Central memory CD8-positive, alpha-beta T cell (primary cell): ENCODE measurements at regions not wholly inside any gene's neighbourhood (a gene's known extent, or its start where the extent isn't known, plus 50 kb on each side); places are given as distances from the start of the nearest gene placed in this dataset.

Source experiments
- ATAC-seq: fragments of 150-1000 bp; cut with Tn5 transposase; replicated peaks from 2 replicates; pipeline ENCODE4 v1.10.0; 2022; ENCODE audit warnings: mild to moderate bottlenecking, moderate FRiP score, moderate number of reproducible peaks; ENCODE audit not compliant: poor library complexity, severe bottlenecking; ENCODE audit errors: extremely low read depth
- DNase-seq, 2 donors: peaks; one replicate each; pipeline ENCODE4 v3.0.0; 2021; ENCODE audit warnings: low spot score in 2 of 2
- H3K27ac Mint-ChIP-seq: one replicate; pipeline ENCODE4 v1.8.0; 2022; ENCODE audit warnings: low read depth, mild to moderate bottlenecking, moderate library complexity, mixed read lengths
- H3K27me3 Mint-ChIP-seq: one replicate; pipeline ENCODE4 v1.8.0; 2022; ENCODE audit warnings: mixed read lengths
- H3K36me3 Mint-ChIP-seq: one replicate; pipeline ENCODE4 v1.8.0; 2022; ENCODE audit warnings: mild to moderate bottlenecking, moderate library complexity, mixed read lengths; ENCODE audit not compliant: insufficient read depth
- H3K4me1 Mint-ChIP-seq: one replicate; pipeline ENCODE4 v1.8.0; 2022; ENCODE audit warnings: mixed read lengths
- H3K4me3 Mint-ChIP-seq: one replicate; pipeline ENCODE4 v1.8.0; 2022; ENCODE audit warnings: mild to moderate bottlenecking, moderate library complexity, mixed read lengths
- H3K9me3 Mint-ChIP-seq: one replicate; pipeline ENCODE4 v1.8.0; 2022; ENCODE audit warnings: mixed read lengths

DNA sequence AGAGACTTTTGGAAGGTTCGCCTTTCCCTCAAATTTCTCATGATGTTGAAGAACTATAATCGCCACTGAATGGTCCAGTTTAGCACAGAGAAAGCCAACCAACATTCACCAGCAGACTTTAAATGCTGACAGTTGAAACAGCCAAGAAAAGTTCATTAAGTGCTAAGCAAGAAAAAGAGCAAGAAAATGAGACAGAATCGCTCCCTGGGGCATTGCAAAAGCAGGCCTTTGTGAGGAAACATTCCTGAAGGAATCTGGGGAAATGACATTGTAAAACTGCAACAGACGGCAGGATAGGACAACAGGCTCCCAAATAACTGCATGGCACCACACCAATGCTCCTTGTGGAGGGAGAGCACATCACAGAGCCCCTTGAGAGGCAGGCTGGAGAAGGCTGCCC, 269.3 kb upstream of the ID2 start:
- H3K9me3 Mint-ChIP-seq: no peaks in the 10 kb centered on the region
- H3K27me3 Mint-ChIP-seq: no peaks in the 10 kb centered on the region
- H3K4me3 Mint-ChIP-seq: no peak overlapping the region
- H3K4me1 Mint-ChIP-seq: peaks cover 11% of the 10 kb centered on the region
- H3K36me3 Mint-ChIP-seq: no peaks in the 10 kb centered on the region
- no peak for DNase-seq
- H3K27ac Mint-ChIP-seq: no peak overlapping the region
- ATAC-seq: no peak

DNA sequence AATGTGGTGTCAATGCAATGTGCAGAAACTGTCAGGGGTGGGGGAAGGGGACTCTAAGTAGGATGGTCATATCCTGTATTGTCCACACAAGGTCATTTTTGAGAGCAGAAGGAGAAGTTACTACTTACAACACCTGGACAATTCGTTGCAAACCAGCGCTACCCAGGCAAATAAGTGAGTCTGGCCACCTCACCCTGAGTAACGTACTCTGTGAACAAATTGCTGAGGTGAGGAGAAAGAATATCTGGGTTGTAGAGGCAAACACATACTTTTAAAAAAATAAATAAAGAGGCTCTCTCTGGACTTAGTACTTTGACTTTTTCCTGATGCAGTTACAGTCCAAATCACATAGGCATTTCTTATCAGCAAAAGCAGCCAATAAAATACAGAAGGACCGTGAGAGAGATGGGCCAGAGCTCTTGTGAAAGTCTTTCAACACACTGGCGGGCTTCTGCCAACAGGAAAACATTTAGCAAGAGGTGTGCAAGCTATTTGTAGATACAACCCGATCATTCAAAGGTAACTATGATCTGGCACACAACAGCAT, 268.2 kb upstream of the ID2 start:
- no peak for DNase-seq
- Mint-ChIP-seq H3K36me3 (no peaks in the 10 kb centered on the region), H3K9me3 (no peaks in the 10 kb centered on the region), H3K27ac (no peak overlapping the region), H3K4me3 (no peak overlapping the region), H3K27me3 (no peaks in the 10 kb centered on the region), H3K4me1 (peaks cover 8% of the 10 kb centered on the region)
- ATAC-seq: no peak

DNA sequence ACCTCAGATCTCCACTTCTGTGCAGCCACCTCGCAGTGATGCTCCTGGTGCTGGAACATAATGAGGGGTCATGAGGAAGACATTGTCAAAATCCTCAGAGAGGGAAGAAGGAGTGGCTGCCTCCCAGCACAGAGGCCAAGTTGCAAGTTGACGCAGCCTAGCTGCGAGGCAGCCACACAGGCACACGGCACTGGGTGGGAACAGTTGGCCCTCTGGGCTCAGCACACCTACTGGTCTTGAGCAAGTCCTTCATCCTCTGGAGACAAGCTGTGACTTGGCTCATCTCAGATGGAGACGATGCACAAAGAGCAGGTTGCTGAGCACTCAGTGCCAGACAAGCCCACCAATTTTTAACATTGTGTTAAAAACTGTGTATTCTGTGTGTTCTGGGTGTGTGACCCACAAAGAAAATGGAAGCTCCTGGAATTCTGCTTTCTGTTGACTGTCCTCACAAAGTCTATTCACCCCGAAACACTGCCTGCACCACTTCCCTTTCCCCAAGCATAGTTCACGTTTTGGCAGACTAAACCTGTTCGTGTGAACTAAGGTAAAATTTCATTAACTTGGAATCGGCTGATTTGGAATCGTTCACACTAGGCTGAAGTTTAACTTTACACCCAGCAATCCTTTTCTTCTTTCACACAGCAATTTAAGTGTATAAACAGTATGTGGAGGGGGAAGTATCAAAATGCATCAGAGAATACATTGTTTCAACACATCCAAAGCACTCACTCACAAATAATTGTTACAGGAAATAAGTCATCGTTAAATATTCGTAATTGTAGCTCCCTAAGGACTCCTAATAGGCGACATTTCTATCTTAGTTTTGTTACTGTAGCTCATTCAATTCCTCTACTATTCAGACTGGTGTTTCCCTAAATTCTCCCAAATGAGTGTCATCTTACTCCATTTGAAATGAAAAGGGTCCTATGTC, 266.6 kb upstream of the ID2 start:
- Mint-ChIP-seq H3K9me3 (no peaks in the 10 kb centered on the region), H3K27me3 (no peaks in the 10 kb centered on the region), H3K4me3 (no peak overlapping the region), H3K36me3 (no peaks in the 10 kb centered on the region), H3K27ac (no peak overlapping the region), H3K4me1 (no peaks in the 10 kb centered on the region)
- ATAC-seq (no peak), DNase-seq (no peak)

DNA sequence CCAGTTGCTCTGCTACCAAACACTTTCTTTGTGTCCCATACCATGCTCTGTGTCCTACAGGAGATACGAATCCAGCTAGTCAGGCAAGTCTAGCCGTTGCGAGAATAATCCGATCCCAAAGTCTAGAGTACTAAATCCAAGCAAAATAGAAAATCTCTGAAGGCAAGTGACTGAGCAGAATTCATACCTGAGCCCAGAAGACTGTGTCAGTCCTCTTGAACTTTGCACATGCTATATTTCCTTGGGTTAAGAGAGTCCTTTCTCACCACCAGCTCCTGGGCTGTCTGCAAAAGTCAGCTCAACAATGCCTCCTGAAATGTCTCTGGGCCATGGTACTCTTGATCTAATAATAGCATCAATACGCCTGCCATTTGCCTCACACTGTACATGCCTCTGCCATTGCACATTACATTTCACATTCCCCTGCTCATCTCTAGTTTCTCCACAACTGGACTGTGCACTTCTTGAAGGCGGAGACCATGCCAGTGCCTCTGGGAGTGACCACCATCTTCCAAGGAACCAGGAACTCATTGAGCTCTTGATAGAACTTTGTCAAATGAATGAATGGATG, 265.8 kb upstream of the ID2 start:
- H3K27me3 Mint-ChIP-seq: no peaks in the 10 kb centered on the region
- no peak for DNase-seq
- H3K27ac Mint-ChIP-seq: no peak overlapping the region
- no peaks in the 10 kb centered on the region for H3K4me1 Mint-ChIP-seq
- no peak overlapping the region for H3K4me3 Mint-ChIP-seq
- no peaks in the 10 kb centered on the region for H3K36me3 Mint-ChIP-seq
- ATAC-seq: no peak
- no peaks in the 10 kb centered on the region for H3K9me3 Mint-ChIP-seq

DNA sequence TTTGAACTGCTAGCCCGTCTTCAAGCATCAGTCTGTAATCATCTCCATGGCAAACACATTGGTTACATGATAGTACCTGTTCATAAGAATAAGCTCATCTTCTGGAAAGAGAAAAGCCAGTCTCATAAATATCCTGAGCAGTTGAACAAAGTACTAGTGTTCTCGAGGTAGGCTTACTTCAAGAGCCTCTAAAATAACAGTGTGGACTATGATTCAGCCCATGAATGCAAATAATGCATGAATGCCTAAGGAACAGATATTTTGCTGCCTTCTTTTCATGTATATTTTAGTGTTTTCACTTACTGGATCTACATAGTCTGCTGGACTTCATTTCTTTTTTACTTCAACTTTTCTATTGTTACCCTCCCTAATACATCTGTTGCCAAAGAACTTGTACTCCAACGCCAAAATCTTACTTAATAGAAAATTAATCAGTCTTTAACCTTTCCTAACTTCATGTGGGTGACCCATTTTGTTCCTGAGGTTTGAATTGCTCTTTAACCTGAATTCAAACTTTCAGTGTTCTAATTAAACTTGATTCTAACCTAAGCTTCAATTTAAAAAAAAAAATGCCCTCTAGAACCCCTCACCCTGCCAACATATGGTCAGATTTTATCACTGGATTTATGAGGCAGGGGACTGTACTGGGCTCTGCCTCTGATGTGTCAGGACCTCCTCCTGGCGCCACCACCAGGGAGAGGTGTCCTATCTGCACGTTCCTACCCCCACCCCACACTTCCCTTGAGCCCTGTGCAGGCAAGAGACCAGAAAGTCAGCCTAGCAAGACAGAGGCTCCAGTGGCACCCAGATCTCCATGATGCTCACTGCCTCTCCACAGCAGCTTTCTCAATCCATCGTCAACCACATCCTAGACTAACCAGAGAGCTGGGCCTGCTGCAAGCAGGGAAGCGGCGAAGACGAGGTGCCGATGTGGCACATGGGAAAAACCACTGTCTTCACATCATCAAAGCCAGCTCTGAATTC, 264.7 kb upstream of the ID2 start:
- Mint-ChIP-seq H3K4me1 (no peaks in the 10 kb centered on the region), H3K4me3 (no peak overlapping the region), H3K9me3 (no peaks in the 10 kb centered on the region), H3K36me3 (no peaks in the 10 kb centered on the region), H3K27ac (no peak overlapping the region), H3K27me3 (no peaks in the 10 kb centered on the region)
- DNase-seq: no peak
- no peak for ATAC-seq

DNA sequence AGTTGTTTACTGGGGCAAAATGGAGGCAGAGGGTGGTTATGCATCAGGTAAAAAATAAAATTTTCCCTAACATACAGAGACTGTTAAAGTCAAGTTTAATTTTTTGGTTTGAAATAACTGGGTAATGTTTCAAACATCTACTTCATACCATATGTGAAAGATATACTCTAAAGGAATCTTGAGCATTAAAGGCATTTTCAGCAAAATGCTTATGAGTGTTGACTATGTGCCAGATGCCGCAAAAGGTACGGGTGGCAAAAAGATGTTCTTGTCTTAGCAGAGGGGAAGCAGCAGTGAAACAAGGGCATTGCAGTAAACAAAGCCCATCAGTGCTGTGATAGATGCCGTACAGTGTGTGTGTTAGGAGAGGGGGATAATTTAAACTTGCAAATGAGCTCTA, 263.1 kb upstream of the ID2 start:
- no peaks in the 10 kb centered on the region for H3K9me3 Mint-ChIP-seq
- peaks cover 2% of the 10 kb centered on the region for H3K4me1 Mint-ChIP-seq
- H3K36me3 Mint-ChIP-seq: no peaks in the 10 kb centered on the region
- no peaks in the 10 kb centered on the region for H3K27me3 Mint-ChIP-seq
- ATAC-seq (no peak), DNase-seq (no peak)
- no peak overlapping the region for H3K27ac Mint-ChIP-seq
- H3K4me3 Mint-ChIP-seq: no peak overlapping the region

DNA sequence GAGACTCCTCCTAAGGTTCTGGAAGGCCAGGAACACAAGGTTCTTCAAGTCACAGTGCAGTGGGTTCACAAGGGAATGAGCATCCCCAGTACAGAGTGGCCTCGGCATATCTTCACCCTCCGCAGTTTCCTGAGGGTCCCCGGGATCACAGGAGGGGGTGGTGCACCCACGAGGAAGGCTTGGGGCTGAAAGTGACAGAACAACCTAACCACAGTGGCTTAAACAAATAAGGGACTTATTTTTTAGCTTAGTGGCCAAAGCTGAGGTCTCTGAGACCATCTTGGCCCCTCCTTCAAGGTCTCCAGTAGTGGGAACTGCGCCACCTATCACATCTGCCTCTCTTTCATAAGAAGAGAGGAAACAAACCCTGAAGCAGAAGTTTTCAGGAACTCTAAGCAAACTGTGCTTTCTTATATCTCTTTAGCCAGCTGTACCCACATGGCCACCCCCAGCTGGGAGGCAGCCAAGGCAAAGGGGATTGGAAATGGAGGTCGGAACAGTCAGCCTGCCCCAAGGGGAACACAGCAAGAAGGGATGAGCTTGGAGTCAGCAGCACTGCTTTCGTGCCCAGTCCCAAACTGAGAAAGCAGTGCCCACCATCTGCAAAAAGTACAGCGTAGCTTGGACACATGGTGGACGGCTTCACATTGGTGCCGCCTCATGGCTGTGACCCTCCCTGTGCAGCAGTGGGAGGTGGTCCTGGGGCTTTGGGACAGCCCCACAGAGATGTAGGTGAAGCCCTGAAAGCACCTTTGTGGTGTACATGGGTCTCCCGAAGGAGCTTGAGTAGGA, 260.0 kb upstream of the ID2 start:
- ATAC-seq (no peak), DNase-seq (no peak)
- Mint-ChIP-seq H3K27me3 (no peaks in the 10 kb centered on the region), H3K4me3 (no peak overlapping the region), H3K4me1 (peaks cover 32% of the 10 kb centered on the region), H3K36me3 (peaks cover 6% of the 10 kb centered on the region), H3K27ac (no peak overlapping the region), H3K9me3 (no peaks in the 10 kb centered on the region)

DNA sequence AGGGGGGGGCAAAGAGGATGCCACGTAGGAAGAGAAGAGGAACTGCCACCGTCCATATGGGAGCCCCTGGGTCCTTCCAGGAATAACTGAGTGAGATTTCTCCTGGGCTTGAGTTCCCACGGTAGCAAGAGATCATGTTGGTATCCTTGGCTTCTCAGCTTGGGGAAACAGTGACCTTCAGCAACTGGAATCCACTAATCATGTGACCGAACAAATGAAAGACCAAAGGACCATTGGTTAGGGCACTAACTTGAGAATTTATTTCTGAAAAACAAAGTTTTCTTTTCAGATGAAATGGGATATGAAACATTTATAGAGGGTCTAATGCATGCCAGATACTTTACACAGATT, 259.4 kb upstream of the ID2 start:
- Mint-ChIP-seq H3K9me3 (no peaks in the 10 kb centered on the region), H3K4me3 (no peak overlapping the region), H3K36me3 (peaks cover 6% of the 10 kb centered on the region), H3K4me1 (peaks cover 32% of the 10 kb centered on the region), H3K27ac (no peak overlapping the region), H3K27me3 (no peaks in the 10 kb centered on the region)
- ATAC-seq (no peak), DNase-seq (no peak)

DNA sequence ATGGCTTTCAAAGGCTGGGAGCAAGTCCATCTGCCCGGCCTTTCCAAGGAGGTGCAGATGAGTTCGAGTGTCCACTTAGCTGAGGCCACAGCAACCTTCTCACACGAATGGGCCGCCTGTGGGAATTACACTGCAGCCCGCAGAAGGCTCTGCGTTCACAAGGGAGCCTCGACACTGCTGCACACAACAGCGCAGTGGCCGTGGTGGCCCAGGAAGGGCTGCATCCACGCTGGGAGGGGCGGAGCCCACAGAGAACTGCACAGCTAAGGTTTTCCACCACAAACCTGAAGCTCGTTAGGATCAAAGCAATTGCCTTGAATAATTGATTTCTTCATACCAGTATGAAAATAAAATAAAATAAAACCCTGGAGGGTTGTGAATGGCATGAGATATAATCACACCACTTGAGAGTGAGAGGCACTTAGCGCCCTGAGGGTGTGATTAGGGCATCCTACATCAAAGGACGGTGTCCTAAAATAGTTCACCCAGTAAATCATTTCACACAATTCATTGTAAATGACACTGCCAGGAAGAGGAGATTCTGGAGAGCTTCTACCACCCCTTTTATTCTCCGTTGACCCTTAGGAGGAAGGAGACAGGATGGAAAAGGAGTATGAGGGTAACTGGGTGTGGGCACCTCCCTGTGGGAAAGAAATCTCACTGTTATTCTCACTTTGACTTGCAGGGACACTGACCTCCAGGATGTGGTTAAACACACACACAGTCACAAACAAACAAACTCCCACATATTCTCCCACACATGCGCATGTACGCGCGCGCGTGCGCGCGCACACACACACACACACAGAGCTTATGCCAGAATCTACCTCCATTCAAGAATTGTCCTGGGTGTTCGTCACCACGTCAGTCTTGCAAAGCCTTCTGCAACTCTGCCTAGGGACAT, 256.6 kb upstream of the ID2 start:
- Mint-ChIP-seq H3K27ac (no peak overlapping the region), H3K4me3 (peak overlapping the region; percentile 60), H3K36me3 (peaks cover 6% of the 10 kb centered on the region), H3K4me1 (peaks cover 32% of the 10 kb centered on the region), H3K27me3 (no peaks in the 10 kb centered on the region), H3K9me3 (no peaks in the 10 kb centered on the region)
- DNase-seq (peak in 1 of 2 donors; percentile 23), ATAC-seq (peak; percentile 56)

DNA sequence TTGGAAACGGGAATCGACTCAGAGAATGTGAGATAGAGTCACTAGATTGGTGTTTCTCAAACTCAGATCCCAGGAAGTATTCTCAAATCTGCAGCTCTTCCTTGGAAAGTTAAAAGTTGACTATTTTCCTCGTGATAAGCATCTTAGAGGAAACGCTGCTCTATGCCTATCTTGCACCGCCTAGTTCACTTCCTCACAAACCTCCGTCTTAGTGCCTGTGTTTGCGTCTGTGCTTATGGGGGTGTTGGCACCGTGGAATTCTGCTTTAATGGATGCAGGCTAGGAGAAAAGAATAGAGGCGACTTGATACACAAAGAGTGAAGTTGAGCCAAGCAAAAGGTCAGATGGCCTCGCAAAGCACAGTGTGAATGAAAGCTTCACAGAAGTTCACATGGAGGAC, 255.3 kb upstream of the ID2 start:
- Mint-ChIP-seq H3K27ac (no peak overlapping the region), H3K4me3 (no peak overlapping the region), H3K27me3 (no peaks in the 10 kb centered on the region), H3K9me3 (no peaks in the 10 kb centered on the region), H3K4me1 (peaks cover 32% of the 10 kb centered on the region), H3K36me3 (peaks cover 6% of the 10 kb centered on the region)
- no peak for ATAC-seq
- no peak for DNase-seq

DNA sequence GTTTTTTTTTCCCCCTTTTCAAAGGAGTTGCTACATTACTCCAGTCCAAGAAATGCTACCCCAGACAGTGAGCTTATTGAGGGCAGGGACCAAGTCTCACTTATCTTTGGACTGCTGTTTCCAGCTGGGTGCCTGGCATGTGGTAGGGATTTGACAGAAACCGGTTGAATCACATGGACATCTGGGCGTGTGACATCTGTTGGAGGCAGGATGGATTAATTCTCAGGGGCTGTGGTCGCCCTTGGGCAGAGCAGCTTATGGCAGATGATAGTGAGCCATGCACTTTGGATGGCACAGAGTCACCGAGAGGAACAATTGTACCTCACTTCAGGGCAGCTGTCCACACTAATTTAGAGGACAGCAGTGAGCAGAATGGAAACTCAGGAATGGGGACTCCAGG, 254.6 kb upstream of the ID2 start:
- DNase-seq: no peak
- H3K4me3 Mint-ChIP-seq: no peak overlapping the region
- no peaks in the 10 kb centered on the region for H3K27me3 Mint-ChIP-seq
- no peak overlapping the region for H3K27ac Mint-ChIP-seq
- no peak for ATAC-seq
- H3K4me1 Mint-ChIP-seq: peaks cover 32% of the 10 kb centered on the region
- H3K36me3 Mint-ChIP-seq: peaks cover 6% of the 10 kb centered on the region
- no peaks in the 10 kb centered on the region for H3K9me3 Mint-ChIP-seq
